ENCODE measurements at regions not wholly inside any gene's neighbourhood (a gene's known extent, or its start where the extent isn't known, plus 50 kb on each side); places are given as distances from the start of the nearest gene placed in this dataset.
"Not testable (repeated sequence)": the region's sequence is repeated elsewhere in the genome, so short reads cannot be mapped to it uniquely, and the experiment has no call there.

DNA sequence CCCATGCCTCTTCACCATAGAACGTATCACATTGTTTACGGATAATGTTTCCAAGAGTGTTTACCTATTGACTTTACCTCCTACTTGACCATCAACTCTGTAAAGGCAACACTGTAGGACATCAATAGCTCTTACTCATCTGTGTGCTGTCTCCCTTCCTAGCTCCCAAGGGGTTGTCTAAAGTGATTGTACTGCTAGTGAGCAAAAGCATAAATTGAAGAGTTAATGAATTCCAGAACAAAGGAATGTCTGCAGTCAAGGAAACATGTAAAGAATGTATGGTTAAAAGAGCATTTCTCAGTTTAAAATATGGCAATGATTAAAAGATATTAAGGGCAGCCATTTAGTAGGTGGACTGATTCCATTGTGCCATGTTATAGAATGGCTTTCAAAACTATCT, 985.4 kb downstream of the TBC1D32 start:
- no peak for DNase-seq

DNA sequence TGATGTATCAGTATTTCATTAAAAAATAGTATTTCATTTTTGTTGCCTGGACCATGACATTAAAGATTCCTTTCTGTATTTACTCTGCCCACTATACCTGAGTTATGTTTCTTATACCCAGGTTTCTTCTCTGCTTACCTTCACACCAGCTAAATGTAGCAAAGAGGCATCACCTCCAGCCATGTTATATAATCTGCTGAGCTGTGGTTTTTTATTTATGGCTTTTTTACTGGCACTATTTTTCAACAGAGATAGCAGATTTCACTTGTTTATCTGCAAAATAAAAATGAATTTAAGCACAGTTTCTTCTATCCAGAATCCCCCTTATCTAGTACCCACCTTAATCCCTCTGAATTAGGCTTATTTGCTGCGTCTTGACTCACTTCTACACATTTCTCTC, 979.0 kb upstream of the MAN1A1 start:
- DNase-seq = no peak

DNA sequence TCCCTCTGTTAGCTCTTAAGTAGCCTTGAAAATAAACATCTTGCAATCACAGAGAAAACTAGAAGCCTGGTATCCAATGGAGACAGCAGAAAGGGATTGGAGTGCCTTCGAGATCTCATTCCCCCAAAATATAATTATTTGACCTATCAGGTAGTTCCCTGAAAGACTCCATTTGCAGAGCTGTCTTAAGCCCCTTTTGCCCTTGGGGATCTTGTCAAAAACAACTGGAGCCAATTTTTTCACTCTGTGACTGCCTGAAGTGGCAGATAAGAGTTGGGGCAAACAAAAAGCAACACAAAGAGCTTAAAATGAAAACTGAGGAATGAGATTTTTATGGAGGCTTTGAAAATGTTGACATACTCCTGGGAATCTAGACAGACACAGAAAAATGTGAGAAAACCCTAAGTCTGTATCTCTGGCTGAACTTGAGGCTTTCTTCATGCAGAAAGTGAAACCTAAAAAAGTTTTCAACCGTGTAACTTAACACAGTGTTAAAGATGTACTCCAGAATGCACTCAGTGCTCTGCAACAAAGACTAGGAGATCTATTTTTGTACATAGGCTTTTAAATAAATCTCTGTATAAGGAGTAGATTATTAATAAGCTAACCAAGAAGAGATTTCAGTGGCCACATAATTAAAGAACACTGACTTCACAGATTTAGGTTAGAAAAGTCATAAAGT, 971.1 kb upstream of the MAN1A1 start:
- no peak for DNase-seq

DNA sequence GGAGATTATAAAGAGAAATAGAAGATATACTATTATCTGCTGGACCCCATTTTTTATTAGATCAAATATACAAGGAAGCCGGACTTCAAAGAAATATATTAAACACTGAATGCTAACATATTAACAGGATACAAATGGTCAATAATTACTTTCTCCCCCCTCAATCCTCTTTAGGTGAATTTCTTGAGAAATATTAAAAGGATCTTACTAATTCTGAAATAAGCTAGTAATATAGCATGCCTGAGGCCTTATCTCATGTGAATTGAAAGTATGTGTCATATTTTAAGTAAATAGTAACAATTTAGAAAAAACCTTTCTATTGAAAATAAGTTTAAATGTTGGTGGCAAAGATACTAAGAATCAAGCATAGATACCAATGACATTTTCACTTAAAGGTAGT, 954.7 kb upstream of the MAN1A1 start:
- DNase-seq = no peak

DNA sequence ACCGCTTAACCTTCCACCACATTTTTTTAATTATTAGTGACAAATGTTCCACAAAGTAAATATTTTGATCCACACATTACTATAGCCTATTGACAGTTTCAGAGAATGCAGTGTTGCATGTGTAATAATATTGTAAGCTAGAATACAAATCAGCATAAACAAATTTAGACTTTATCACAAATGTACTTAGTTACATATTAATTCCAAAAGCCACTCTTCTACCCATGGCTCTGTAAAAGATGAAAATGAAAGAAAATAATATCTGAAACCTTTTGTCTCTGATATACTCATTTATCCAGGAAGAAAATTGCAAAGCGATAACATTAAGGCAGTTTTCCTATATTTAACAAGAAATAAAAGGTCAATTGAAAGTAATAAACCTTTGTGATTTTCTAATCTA, 954.0 kb upstream of the MAN1A1 start:
- DNase-seq = no peak

DNA sequence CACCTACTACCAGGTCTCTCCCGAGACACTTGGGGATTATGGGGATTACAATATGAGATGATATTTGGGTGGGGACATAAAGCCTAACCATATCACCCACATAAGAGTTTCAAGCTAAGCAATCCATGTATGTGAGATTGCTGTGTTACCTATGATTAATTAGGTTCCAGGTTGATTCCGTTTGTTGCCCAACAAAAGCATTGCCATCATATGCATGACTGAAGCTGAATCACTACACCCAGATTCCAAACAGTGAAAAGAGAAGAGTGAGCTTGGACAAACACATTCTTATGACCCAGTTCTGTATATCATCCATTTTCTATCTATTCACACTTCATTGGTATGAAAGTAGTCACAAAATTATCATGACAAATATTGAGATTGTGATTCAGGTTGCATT, 952.5 kb upstream of the MAN1A1 start:
- DNase-seq = no peak

DNA sequence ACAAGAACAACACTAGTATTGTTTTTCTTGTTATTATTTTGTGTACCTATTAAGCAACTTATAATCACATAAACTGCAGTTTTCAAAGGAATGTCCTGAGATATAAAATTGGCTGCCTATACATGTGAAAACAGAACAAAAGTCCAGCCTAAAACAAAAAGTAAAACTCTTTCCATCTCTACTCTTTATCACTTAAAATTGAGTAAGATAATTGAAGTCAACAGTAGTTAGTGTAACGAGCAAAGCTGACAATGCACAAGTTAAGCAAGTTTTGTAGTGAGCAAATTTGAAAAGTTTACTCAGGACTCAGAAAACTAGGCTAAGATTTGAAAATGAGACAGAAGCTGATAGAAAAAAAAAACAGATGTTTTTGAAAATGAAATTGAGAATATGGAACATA, 941.4 kb upstream of the MAN1A1 start:
- DNase-seq = no peak

DNA sequence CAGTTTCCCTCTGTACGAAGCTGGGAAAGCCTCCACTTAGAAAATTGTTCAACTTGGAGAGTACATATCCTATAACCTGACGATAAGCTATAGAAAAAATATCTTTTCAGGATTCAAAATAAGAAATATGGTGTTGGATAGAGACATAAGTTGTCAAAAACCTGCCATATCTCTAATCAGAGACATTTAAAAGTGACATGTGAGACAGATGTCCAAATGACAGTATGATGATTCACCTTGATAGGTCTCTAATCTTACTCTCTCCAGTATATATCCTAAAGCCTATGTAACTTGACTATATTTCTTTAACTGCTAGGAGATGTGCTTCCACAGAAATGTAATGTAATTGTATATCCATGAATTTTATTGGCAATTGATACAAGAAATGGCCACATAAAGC, 932.4 kb upstream of the MAN1A1 start:
- DNase-seq = no peak

DNA sequence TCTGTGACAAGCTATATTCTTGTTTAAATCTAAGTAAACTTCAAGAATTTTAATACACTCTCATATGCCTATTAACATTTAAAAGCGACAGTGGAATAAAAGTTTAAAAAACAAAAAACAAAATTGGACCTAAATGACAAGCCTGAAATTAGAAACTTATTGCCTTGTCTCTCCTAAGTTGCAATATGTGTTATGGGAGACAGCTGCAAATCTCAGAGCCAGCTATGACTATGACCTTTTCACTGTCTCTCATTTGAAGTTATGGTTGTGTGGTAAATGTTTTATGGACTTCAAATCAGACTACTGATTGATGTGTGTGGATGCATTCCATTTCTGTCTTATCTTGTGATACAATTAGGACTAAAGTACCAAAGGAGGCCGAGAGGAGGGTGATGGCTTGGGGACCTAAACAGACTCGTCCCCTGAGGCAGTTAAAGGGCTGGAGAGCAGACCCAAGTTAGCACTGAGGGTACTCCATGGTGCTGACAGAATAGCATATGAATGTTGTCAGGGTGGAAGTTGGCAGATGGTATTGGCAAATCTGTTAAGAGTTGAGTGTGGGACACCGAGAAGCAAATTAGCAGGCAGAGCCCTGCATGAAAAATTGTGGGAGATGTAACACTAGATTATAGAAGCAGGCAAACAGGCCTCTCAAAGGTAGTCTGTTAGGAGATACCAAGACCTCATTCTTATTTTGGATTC, 930.1 kb upstream of the MAN1A1 start:
- no peak for DNase-seq

DNA sequence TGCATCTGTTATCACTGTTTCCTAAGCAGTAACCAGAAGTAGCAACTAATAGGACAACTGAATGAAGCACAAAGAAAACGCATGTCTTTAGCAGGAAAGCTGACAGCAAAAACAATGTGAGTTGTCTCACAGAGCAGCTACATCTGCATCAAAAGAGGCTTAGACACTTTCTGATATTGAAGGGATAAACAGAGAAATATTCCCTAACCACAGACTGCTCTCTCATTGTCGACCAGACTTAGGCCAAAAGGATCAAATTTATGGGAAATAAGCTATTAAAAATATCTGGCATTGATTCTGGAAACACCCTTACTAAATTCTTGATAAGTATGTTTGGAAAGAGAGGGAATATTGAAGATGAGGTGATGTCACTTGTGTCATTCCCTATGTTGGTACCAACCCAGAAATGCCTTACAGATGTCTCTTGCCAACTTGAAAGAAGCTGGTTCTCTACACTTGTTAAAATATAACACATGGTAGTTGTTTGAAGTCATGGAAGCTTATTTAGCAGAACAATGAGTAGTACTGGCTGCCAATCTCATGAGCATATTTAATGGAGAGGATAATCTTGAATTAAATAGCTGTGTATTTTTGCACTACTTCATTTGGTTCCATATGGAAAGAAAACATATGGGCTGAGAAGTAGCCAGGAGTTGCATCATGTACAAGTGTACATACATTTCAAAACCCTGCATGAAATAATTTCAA, 929.3 kb upstream of the MAN1A1 start:
- no peak for DNase-seq

DNA sequence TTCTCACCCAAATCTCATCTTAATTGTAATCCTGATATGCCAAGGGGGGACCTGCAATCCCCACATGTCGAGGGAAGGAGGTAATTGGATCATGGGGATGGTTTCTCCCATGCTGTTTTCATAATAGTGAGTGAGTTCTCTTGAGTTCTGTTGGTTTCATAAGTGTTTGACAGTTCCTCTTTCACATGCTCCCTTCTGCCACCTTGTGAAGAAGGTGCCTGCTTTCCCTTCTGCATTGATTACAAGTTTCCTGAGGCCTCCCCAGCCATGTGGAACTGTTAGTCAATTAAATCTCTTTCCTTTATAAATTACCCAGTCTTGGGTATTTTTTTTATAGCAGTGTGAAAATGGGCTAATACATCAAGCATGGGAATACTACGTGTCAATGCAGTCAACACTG, 925.0 kb upstream of the MAN1A1 start:
- no peak for DNase-seq

DNA sequence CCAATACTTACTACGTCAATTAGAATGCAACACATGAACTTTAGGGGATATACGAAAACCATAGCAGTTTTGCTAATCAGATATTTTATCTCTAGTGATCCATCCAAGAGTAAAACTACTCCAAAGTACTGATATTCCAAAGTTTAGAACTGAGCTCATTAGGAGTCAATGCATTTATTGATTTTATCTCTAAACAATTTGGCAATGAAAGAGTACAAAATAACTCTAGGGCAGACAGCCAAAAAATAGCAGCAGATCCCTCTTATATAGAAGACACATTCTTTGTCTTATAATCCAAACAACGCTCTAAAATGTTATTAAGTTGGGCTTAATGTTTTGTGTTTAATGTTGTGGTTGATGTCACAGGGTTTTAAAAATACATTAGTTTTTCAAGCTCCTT, 923.9 kb upstream of the MAN1A1 start:
- no peak for DNase-seq

DNA sequence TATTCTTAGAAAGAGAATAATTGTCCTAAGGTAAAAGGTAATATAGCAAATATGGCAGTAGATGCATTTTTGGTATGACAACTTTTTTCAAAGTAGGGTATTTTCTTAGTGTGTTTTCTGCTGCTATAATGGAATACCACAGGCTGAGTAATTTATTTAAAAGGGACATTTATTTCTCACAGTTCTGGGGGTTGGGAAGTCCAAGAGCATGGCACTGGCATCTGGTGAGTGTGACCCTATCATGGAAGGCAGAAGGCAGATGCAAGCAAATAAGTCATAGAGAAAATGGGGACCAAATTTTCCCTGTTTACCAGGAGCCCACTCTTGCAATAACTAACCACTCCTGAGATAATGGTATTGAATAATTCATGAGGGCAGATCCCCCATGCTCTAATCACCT, 922.5 kb upstream of the MAN1A1 start:
- DNase-seq = no peak

DNA sequence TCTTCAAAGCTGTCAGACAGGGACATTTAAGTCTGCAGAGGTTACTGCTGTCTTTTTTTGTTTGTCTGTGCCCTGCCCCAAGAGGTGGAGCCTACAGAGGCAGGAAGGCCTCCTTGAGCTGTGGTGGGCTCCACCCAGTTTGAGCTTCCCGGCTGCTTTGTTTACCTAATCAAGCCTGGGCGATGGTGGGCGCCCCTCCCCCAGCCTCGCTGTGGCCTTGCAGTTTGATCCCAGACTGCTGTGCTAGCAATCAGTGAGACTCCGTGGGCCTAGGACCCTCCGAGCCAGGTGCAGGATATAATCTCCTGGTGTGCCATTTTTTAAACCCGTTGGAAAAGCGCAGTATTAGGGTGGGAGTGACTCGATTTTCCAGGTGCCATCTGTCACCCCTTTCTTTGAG, 918.7 kb upstream of the MAN1A1 start:
- DNase-seq = not testable (repeated sequence)

DNA sequence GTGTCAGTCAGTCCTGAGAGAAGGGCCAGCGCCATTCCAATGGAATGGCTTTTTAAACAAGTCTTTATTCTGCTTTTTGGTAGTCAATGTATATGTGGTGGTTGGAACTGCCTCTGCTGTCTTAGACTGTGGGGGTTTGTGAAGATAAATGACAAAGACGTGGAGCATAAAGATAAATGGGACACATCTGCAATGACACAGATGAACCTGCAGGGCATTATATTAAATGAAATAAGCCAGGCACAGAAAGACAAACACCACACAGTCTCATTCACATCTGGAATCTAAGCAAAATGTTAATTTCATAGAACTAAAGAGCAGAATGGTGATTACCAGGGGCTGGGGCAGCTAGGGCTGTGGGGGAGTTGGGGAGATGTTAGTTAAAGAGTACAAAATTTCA, 912.8 kb upstream of the MAN1A1 start:
- DNase-seq = no peak

DNA sequence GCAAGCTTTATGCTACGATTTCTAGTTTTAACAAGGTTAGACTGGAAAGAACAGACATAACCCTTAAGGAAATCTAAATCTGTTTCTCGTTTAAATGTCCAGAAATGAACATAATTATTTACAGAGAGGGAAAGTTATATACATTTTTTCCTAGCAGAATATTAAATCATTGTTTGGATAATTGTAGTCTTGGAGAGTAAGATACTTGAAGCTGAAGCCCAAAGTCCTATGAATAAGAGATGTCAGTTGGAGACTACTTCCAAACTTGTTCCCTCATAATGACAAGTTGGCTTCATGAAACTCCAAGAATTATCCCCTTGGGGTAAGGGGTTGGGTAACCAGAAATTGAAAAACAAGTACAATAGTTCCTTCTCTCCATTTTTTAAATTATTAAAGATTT, 911.1 kb upstream of the MAN1A1 start:
- no peak for DNase-seq

DNA sequence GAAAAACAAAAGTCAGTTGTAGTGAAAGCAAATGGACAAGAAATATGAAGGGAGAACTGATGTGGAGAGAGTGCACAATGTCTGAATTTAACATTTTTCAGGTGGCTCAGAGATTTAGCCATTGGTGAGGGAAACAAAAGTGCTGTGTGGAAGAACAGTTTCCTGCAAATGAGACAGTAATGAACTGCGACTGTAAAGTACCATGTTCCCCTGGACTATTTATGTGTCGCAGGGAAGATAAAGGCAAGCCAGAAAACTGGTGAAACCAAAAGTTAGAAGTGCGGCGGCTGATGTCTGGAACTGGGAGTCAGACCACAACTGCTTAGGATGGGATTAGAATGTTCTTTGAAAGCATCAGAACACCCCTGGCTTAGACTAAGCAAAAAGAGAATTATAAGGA, 905.1 kb upstream of the MAN1A1 start:
- DNase-seq = no peak

DNA sequence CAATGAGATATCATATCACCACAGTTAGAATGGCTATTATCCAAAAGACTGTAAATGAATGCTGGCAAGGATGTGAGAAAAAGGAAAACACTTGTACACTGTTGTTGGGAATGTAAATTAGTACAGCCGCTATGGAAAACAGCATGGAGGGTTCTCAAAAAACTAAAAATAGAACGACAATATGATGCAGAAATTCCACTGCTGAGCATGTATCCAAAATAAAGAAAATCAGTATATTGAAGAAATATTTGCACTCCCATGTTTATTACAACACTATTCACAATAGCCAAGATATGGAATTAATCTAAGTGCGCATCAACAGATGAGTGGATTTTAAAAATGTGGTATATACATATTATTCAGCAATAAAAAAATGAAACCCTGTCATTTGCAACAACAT, 898.9 kb upstream of the MAN1A1 start:
- DNase-seq = no peak

DNA sequence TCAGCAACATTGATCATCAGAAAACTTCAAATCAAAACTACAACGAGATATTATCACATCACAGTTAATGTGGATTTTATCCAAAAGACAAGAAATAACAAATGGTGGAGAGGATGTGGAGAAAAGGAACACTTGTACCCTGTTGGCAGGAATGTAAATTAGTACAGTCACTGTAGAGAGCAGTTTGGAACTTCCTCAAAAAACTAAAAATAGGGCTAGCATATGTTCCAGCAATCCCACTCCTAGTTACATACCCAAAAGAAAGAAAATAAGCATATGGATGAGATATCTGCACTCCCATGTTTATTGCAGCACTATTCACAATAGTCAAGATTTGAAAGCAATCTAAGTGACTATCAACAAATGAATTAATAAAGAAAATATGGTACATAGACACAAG, 887.7 kb upstream of the MAN1A1 start:
- no peak for DNase-seq

DNA sequence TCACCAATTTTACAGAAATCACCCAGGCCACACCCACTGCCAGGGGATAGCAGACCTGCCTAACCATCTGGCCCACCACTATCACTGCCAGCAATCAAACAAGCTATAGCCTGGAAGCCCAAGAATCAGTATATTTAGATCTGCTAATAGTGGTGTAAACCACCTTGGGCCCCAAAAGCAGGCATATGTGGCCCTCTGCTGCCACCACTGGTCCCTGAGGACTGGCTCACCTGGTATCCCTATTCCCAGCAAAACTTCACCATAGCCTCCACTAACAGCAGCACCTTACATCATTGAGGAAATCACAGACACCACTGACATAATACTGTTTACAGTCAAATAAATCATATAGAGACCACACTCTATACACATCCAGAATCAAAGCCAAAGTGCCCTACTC, 880.4 kb upstream of the MAN1A1 start:
- DNase-seq = no peak

DNA sequence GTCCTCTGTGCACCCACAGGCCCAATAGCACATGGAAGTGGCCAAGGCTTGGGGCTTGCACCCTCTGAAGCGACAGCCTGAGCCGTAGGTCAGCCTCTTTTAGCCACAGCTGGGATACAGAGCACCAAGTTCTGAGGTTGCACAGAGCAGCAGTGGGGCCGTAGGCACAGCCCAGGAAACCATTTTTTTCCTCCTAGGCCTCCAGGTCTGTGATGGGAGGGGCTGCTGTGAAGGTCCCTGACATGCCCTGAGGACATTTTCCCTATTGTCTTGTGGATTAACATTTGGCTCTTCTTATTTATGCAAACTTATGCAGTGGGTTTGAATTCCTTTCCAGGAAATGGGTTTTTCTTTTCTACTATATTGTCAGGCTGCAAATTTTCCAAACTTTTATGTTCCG, 878.7 kb upstream of the MAN1A1 start:
- no peak for DNase-seq

DNA sequence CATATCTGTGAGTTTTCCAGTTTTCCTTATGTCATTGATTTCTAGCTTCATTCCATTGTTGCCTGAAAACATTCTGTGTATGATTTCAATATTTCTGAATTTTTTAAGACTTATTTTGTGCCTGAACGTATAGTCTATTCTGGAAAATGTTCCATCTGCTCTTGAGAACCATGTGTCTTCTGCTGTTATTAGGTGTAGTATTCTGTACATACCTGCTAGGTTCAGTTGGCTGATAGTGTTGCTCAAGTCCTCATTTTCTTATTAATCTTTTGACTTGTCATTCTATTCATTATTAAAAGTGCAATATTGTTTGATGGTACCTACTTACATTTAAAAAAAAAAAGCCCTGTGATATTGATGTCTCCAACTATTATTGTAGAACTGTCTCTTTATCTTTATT, 869.8 kb upstream of the MAN1A1 start:
- no peak for DNase-seq

DNA sequence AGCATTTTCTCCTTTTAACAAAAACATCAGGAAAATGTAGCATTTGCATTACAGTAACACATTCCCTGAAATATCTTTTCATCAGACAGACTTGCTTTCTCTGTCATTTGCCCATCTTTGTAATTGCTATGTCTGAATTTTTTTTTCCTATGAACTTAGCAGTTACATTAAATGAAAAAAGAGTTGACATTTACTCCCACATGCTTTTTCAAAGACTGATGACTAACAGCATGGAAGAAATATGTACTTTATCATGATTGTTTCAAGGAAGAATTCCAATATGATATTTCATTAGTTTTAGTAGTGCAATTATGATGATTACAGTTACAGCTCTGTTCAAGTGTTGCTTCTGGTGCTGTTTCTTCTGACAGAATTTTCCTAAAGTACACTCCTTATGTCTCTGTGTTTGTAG, 864.5 kb upstream of the MAN1A1 start:
- no peak for DNase-seq

Data from GF-D8 (cell line).